K562 (cell line): ENCODE measurements at regions not wholly inside any gene's neighbourhood (a gene's known extent, or its start where the extent isn't known, plus 50 kb on each side); places are given as distances from the start of the nearest gene placed in this dataset.

Source experiments
- ATAC-seq: fragments of 200-7000 bp; cut with Tn5 transposase; 3 replicates; pipeline ENCODE4 v1.9.1; 2020; ENCODE audit warnings: moderate library complexity
- BruUV-seq: library from RNA; stranded (reverse); fragments of 400-500 nt; replicated peaks from 2 replicates; lab custom pipeline; 2021; lab: Mats Ljungman, UMichigan
- CTCF ChIA-PET: fragments of 300-600 bp; formaldehyde crosslinking; extraction: SDS; loops from one replicate; lab custom pipeline; 2021; ENCODE audit warnings: low intra/inter-chr PET ratio; lab: Yijun Ruan, JAX
- POLR2A ChIA-PET: fragments of 300-600, 350-650 bp; sonication (Branson Sonifier 250); formaldehyde crosslinking; extraction: SDS; loops from one replicate; lab custom pipeline; 2021; ENCODE audit warnings: antibody characterized with exemption, inconsistent platforms; lab: Yijun Ruan, JAX
- DNase-seq, 4 experiments: peaks; one replicate each; pipeline versions ENCODE4 v3.0.0 to v3.0.0-alpha.2; 2011 to 2018; ENCODE audit warnings: low spot score in 3 of 4, mixed read lengths in 3 of 4; ENCODE audit errors: extremely low read depth in 1 of 4
- FAIRE-seq: peaks from 2 replicates; lab custom pipeline; 2011; peaks lifted over from hg19 to GRCh38; lab: Jason Lieb, UNC
- H2AFZ ChIP-seq: 2 replicates; pipeline ENCODE4 v1.6.0; 2011; ENCODE audit warnings: low read depth, low read length, control low read depth, inconsistent platforms
- H3K27ac ChIP-seq: fragments of 200-600 bp; 3 replicates; pipeline ENCODE4 v1.8.0; 2011; ENCODE audit warnings: low read depth, mild to moderate bottlenecking, control low read depth, inconsistent platforms, low read length, moderate library complexity, mixed read lengths; ENCODE audit errors: extremely low read depth
- H3K27me3 ChIP-seq, 2 experiments: fragments of 300-600 bp in 1 of 2; 2 replicates in 1 of 2; 3 replicates in 1 of 2; pipeline versions ENCODE4 v1.6.0 to v1.8.0; 2011; ENCODE audit warnings: inconsistent platforms in 2 of 2, low read length in 2 of 2, mild to moderate bottlenecking in 1 of 2, mixed read lengths in 1 of 2, moderate library complexity in 1 of 2; ENCODE audit not compliant: control insufficient read depth in 2 of 2, insufficient read depth in 2 of 2
- H3K36me3 ChIP-seq: fragments of 300-600 bp; 3 replicates; pipeline ENCODE4 v1.8.0; 2011; ENCODE audit warnings: mild to moderate bottlenecking, low read length, inconsistent platforms; ENCODE audit not compliant: control insufficient read depth, insufficient read depth
- H3K4me1 ChIP-seq, 2 experiments: fragments of 200-600 bp in 1 of 2; replicated peaks in 1 of 2; 2 replicates in 1 of 2; 3 replicates in 1 of 2; pipeline versions ENCODE4 v1.5.1 to v1.8.0; 2011; ENCODE audit warnings: inconsistent platforms in 2 of 2, low read length in 2 of 2, mild to moderate bottlenecking in 1 of 2, mixed read lengths in 1 of 2, moderate library complexity in 1 of 2; ENCODE audit not compliant: control insufficient read depth in 2 of 2, insufficient read depth in 2 of 2
- H3K4me2 ChIP-seq: 2 replicates; pipeline ENCODE4 v1.6.1; 2011; ENCODE audit warnings: low read length, control low read depth, inconsistent platforms, mixed read lengths; ENCODE audit not compliant: insufficient read depth
- H3K4me3 ChIP-seq: fragments of 200-600 bp; sonication (generic), shearing (Covaris generic); 2 replicates; pipeline ENCODE4 v1.5.1; 2016; ENCODE audit warnings: control low read depth, inconsistent platforms
- H3K79me2 ChIP-seq: fragments of 200-600 bp; 3 replicates; pipeline ENCODE4 v1.8.0; 2011; ENCODE audit warnings: low read length, inconsistent platforms; ENCODE audit not compliant: control insufficient read depth, insufficient read depth
- H3K9ac ChIP-seq, 2 experiments: 2 replicates each; pipeline versions ENCODE4 v1.6.0 to v1.6.1; 2011; ENCODE audit warnings: low read depth in 2 of 2, low read length in 2 of 2, control low read depth in 1 of 2, inconsistent platforms in 1 of 2, mild to moderate bottlenecking in 1 of 2, mixed read lengths in 1 of 2; ENCODE audit not compliant: insufficient read depth in 1 of 2
- H3K9me1 ChIP-seq: one replicate; pipeline ENCODE4 v1.6.0; 2011; ENCODE audit warnings: inconsistent platforms, mild to moderate bottlenecking, low read length, moderate library complexity; ENCODE audit not compliant: control insufficient read depth, insufficient read depth
- H3K9me3 ChIP-seq: replicated peaks from 2 replicates; pipeline ENCODE4 v1.5.1; 2011; ENCODE audit warnings: low read depth, low read length, inconsistent platforms; ENCODE audit not compliant: control insufficient read depth, insufficient read depth
- H4K20me1 ChIP-seq: replicated peaks from 2 replicates; pipeline ENCODE4 v1.6.1; 2011; ENCODE audit warnings: low read length, inconsistent platforms, mixed read lengths; ENCODE audit not compliant: control insufficient read depth, insufficient read depth
- CTCF ChIP-seq, 3 experiments: IDR thresholded peaks in 2 of 3; conservative IDR thresholded peaks in 1 of 3; 2 replicates each; pipeline ENCODE4 v1.5.1; 2011 to 2012; ENCODE audit warnings: low read length in 3 of 3, mild to moderate bottlenecking in 3 of 3, control low read depth in 2 of 3, improper control_type of control experiment in 1 of 3, inconsistent platforms in 1 of 3, low read depth in 1 of 3, mixed read lengths in 1 of 3, moderate library complexity in 1 of 3; ENCODE audit not compliant: insufficient read depth in 2 of 3
- HOMEZ ChIP-seq: fragments of 250-450 bp; sonication (Bioruptor Pico); IDR thresholded peaks from 2 replicates; pipeline ENCODE4 v1.4.0; 2020; ENCODE audit warnings: mild to moderate bottlenecking, moderate library complexity
- RBM17 ChIP-seq: fragments of 200-400 bp; formaldehyde crosslinking; IDR thresholded peaks from 2 replicates; pipeline ENCODE4 v1.6.1; 2017; ENCODE audit warnings: low read depth, mild to moderate bottlenecking, low read length, borderline replicate concordance
- SMC3 ChIP-seq: conservative IDR thresholded peaks from 2 replicates; pipeline ENCODE4 v1.6.1; 2011; ENCODE audit warnings: low read depth, low read length, improper control_type of control experiment; ENCODE audit not compliant: insufficient read depth
- ZNF740 ChIP-seq, 3 experiments: fragments of 200-800 bp in 1 of 3; sonication (Bioruptor generic) in 1 of 3; sonication (generic) in 1 of 3; formaldehyde crosslinking in 1 of 3; IDR thresholded peaks; 2 replicates each; pipeline versions ENCODE4 v1.6.1 to v1.8.0; 2016 to 2022; ENCODE audit warnings: mild to moderate bottlenecking in 2 of 3, missing compliant biosample characterization in 2 of 3, missing genetic modification characterization in 2 of 3, missing genetic modification reagents in 1 of 3
- WGBS: fragments of 100-300 bp; shearing (Covaris generic); methylation state at CpG from one replicate; pipeline ENCODE4 v1.1.6; 2016; ENCODE audit warnings: low coverage, mixed read lengths; ENCODE audit not compliant: insufficient coverage; ENCODE audit errors: missing lambda C conversion rate; 5-methylcytosine and 5-hydroxymethylcytosine counted together
- in situ Hi-C: fragments of 300-500 bp; cut with MboI; formaldehyde crosslinking; loops from 4 replicates; pipeline ENCODE4 v1.15.0; 2018; ENCODE audit warnings: inconsistent platforms, mixed read lengths
- intact Hi-C: fragments of 100-400 bp; cut with micrococcal nuclease; formaldehyde crosslinking; loops from 2 replicates; pipeline ENCODE4 v1.14.2; 2022

- ChIA-PET CTCF (interaction anchor here (0.6 kb wide), 1 partner anchor 285 kb away, joined by 3 read pairs; no protein-coding TSS in a partner anchor), POLR2A (no interaction called here)
- no TSS peak for BruUV-seq
- H3K9me1 ChIP-seq, result no peaks in the 10 kb centered on the region
- no peak for DNase-seq
- no peak overlapping the region for H2AFZ ChIP-seq
- WGBS, result 0% methylated on average over 15 of the region's 16 CpGs
- no peak overlapping the region for H3K4me2 ChIP-seq
- no peak for ATAC-seq
- in situ Hi-C loops, result no loop called here
- H3K9me3 ChIP-seq, result no peaks in the 10 kb centered on the region
- no peak overlapping the region for H3K4me3 ChIP-seq
- no peak for FAIRE-seq
- no peak for TF ChIP-seq RBM17
- intact Hi-C loops, result no loop called here
- H4K20me1 ChIP-seq, result no peaks in the 10 kb centered on the region
- H3K36me3 ChIP-seq, result no peaks in the 10 kb centered on the region
- H3K27ac ChIP-seq, result no peak overlapping the region
- H3K27me3 ChIP-seq, result no peaks in the 10 kb centered on the region; a peak in 1 of 5 replicates
- H3K79me2 ChIP-seq, result no peaks in the 10 kb centered on the region
- H3K4me1 ChIP-seq, result no peaks in the 10 kb centered on the region
- H3K9ac ChIP-seq, result no peak overlapping the region
Measured at GRCh38 chr17:34076743-34077631, 178.1 kb upstream of the CCL2 start.

- BruUV-seq, result no TSS peak
- intact Hi-C loops, result no loop called here
- ATAC-seq, result peak; percentile 77
Measured at GRCh38 chr17:34081269-34081668, 173.8 kb upstream of the CCL2 start.

More at GRCh38 chr17:34081269-34081668, 173.8 kb upstream of the CCL2 start:
- H2AFZ ChIP-seq, result no peak overlapping the region
- no peaks in the 10 kb centered on the region for H3K9me1 ChIP-seq
- peak; percentile 19 to 32 (median 30) for DNase-seq
- no peaks in the 10 kb centered on the region for H3K36me3 ChIP-seq
- in situ Hi-C loops, result no loop called here
- WGBS, result 2% methylated on average over 3 of the region's 3 CpGs
- no peaks in the 10 kb centered on the region for H3K79me2 ChIP-seq
- no peak overlapping the region for H3K4me3 ChIP-seq
- H3K27ac ChIP-seq, result no peak overlapping the region
- no peak overlapping the region for H3K9ac ChIP-seq
- ChIA-PET POLR2A (interaction anchor here (0.9 kb wide), 1 partner anchor 15 kb away, joined by 3 read pairs; no protein-coding TSS in a partner anchor), CTCF (no interaction called here)
- H4K20me1 ChIP-seq, result no peaks in the 10 kb centered on the region
- H3K9me3 ChIP-seq, result no peaks in the 10 kb centered on the region
- H3K4me1 ChIP-seq, result no peaks in the 10 kb centered on the region
- peak; percentile 56 for FAIRE-seq
- H3K4me2 ChIP-seq, result no peak overlapping the region
- TF ChIP-seq CTCF (IDR thresholded peaks at IDR 0.05 in 2 of 3, conservative IDR thresholded peaks at IDR 0.05 in 1 of 3; ENCODE audit: insufficient read depth in 2 of 3, low read depth in 1 of 3, low read length in 3 of 3) (peak; percentile 48 to 56 (median 53)), SMC3 (peak; percentile 56; the same call in 1 of the 2 replicates), HOMEZ (no peak), ZNF740 (CRISPR knock-in tag; IDR thresholded peaks at IDR 0.05) (no peak), ZNF740 (tag; IDR thresholded peaks at IDR 0.05) (no peak)
- no peaks in the 10 kb centered on the region for H3K27me3 ChIP-seq
